NAMALWA (cell line): ENCODE measurements at regions not wholly inside any gene's neighbourhood (a gene's known extent, or its start where the extent isn't known, plus 50 kb on each side); places are given as distances from the start of the nearest gene placed in this dataset.

ENCODE experiments used
- DNase-seq: peaks from one replicate; pipeline ENCODE4 v3.0.0-alpha.2; 2015; ENCODE audit warnings: low spot score

DNA sequence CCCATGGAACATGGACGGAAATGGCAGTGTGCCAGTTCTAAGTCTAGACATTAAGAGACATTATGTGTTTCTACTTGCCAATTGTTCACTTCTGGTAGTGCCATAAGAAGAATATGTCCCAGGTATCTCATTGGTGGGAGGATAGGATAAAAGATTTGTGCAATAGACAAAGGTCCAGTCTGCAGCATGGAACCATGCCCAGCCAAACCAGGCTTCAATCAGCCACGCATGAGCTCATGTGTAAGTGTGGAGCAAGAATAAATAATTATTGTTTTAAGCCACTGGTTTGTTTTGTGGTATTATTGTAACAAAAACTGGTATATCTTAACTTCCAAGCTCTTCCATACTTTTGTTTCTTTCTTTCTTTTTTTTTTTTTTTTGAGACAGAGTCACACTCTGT, 153.6 kb upstream of the CTTNBP2 start:
- DNase-seq, result no peak

DNA sequence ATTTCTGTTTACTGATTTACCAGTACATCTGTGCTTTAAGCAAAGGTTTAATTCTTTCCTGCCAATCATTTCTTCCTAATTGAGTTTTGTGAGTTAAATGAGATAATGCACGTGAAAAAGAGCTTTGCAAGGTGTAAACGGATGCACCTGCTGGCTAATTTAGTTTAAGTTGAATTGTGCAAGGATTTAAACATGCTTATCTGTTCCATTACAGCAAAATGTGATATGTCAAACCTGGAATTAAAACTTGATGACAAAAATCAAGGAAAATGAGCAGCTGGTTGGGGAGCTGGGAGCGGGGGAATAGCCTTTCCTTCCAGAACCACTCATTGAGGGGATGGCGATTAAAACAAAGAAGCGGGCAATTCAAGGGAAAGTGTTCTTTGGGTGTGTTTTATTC, 155.0 kb upstream of the CTTNBP2 start:
- no peak for DNase-seq

DNA sequence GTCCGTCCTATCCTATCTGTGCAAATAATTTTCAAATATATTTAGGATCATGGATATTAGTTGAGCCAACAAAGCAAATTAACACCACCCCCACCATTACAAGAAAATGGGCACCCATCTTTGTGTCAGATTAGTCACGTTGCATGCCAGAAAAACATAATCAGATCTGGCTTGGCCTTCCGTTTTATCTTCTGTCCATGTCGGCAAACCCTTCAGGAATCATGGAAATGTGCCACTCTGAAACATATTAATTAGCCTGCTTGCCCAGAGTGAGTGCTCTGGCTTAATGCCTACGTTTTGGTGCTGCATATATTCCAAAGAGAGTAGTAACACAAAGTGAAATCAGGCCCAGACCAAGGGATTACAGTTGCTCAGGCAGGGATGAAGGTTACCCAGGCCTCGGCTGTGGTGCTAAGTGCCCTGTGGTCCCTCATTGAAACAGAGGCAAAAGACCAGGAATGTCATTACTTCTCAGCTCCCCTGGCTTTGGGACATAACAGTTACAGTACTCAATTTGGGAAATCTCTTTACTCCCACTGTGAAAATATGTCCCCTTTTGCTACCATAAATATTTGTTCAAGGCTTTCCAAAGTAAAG, 154.0 kb upstream of the LSM8 start:
- no peak for DNase-seq

DNA sequence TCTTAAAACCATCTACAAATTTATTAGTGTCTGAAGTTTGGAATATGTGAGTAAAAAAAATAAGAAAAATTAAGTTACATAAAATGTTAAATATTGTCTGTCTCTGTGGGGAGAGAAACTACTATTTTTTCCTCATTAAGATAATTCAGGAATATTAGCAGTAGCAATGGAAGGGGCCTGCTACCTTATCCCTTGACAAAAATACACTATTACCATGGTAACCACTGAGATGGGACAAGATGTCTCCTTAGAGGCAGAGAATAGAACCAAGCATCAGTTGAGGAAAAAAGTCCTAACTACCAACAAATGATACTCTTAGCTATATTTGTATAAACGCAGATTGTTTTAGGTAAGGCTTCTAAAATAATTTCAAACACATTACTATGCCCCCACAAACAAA, 150.7 kb upstream of the LSM8 start:
- DNase-seq, result no peak

DNA sequence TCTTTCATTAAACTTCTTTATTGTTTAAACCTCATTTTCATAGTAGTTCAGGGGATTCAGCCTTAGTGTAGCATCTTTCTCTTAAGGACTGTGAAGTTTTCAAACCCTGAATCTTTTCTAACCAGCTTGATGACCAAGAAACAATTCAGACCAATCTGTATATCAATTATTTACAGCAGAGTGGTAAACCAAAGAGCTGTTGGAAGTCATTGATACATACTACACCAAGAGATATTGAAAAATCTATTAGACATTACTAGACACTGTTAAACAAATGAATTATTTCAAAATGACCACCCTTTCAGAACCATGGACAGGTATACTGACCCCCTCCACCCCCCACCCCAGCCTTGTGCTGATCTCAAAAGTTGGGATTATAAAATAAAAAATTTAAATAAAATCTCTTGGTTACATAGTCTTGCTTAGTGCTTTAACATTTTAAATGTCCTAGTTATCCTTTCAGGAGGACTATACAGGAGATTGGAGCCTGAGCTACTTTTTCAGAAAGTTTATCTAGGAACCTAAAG, 143.9 kb upstream of the LSM8 start:
- DNase-seq, result no peak

DNA sequence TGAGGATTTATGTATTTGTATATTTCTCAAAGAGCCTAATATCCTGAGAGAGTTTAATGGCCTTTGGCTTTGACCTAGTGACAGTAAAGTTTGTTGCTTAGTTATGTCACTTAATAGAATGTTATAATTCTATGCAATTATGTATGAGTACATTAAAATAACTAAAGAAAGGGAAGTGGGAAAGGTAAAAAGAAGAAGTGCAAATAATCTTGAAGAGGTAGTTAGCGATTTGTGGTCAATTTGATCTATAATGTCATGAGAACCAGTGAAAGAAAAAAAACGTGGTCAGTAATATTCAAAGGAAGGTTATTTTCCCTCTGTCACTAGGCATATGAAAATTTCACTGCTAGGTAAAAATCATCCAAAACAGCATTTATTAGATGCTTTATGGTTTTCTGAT, 143.4 kb upstream of the LSM8 start:
- DNase-seq, result no peak

DNA sequence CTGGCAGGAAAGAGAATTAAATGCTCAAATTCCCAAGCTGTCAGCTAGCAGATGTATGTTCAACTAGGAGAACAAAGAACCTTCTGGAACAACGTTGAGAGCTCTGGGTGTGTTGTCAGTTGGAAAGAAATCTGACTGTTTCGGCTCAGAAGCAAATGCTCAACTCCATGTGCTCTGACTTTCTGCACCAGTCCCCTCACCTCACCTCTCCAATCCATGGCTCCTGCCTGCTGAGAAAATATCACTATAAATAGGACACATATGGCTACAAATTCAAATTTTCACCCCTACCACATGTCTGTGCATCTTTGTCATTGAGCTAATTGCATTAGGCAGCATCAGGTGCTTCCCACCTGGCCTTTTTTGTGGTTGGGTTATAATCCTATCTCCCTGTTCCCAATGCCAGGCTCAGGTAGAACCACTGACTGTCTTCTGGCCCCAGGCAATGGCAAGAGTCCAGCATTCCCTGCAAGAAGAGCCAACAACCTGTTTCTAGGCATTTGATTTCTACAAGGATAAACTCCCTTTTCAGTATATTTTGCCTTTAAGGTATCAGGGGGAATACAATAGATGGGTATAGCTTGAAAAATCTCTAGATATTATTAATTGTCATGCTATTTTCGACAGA, 142.6 kb upstream of the LSM8 start:
- no peak for DNase-seq

DNA sequence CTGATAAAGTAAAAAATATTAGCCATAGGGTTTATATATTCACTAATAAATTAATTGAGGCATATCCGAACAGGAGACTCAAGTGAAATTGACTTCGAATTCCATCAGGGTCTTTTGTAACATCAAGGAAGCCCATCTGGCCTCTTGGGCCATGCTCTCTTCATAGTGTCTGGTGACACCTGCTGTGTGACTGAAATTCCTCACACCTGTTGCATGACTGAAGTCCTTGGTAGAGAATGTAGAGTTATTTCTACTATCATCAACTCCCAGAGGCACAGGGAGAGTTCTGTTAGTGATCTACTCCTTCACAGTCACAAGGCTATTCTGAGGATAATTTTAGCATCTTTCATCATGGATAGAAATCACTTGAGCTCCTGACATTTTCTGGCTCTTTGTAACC, 138.3 kb upstream of the LSM8 start:
- no peak for DNase-seq

DNA sequence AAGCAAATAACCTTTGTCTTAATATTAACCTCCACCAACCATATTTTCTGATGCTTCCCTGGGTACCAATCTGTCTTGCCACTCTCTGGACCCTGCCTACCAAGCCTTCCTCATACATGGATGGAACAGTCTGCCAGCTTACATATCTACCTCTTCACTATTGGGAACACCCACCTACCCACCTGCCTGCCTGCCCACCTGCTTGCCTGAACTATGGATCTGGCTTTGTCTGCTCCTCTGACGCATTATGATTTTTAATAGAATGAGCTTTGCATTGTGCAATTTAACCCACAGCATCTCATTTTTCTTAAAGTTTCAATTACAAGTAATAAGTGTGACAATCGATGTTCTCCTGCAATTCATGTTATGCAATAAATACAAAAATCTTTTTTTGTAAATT, 137.9 kb upstream of the LSM8 start:
- no peak for DNase-seq

DNA sequence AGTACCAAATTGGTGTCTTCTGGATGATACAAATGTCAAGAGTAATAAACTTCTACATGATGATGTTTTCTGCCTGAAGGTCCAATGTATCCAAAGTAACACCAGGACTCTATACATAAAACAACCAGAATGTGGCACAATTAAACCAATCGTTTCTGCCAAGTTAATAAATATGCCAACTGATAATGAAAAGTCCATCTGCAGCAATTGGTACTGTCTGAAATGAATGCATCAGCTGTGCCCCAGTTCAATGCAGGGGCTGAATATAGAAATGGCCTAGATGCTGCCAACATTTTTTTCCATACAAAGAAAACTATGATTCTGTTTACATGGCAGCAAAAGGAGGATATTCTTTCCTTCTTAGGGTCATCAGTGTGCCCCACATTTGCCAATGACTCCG, 137.2 kb upstream of the LSM8 start:
- no peak for DNase-seq

DNA sequence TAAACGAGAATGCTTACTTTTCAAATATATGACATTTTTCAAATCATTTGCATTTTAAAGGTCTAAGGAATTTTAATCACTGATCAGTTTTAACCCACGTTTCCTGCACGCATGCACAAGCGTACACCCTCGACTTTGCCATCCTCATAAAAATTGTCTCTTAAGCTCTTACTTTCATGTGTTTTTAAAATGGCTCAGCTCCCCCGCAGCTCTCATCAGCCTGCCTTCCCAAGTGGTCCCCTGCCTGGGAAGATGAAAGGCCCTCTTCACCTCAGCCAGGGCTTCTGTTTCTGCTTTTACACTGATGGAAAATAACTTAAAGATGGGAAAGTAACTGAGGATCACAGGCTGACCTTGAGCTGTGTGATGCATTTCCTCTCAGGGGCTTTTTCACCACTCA, 131.6 kb upstream of the LSM8 start:
- DNase-seq, result no peak

DNA sequence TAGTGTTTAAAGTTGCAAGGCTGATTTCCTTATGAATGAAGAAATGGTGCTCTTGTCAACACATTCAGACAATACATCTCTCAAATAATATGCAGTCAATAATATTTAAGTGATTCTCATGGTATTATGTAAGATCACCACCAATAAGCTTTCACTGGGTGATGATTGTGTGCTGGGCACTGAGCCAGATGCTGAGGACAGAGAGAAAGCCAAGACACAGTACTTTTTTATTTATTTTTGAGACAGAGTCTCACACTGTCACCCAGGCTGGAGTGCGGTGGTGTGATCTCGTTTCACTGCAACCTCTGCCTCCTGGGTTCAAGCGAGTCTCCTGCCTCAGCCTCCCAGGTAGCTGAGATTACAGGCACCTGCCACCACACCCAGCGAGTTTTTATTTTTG, 130.6 kb upstream of the LSM8 start:
- no peak for DNase-seq

DNA sequence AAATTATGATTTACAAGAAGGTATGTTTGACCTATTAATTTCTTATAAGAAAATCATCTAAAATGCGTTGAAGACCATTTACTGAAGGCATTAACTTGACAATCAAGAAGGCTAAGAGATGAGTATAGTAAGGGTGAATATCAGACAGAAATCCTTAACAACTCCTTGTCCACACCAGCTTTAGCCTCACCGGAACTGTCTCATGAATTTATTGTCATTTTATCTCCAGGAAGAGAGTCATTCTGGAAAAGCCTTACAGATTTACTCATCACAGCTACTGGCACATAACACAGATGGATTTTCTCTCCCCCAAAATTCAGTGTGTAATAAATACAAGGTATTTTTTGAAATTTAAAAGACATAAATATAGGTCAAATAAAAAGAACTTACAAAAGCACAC, 129.4 kb upstream of the LSM8 start:
- DNase-seq, result no peak

DNA sequence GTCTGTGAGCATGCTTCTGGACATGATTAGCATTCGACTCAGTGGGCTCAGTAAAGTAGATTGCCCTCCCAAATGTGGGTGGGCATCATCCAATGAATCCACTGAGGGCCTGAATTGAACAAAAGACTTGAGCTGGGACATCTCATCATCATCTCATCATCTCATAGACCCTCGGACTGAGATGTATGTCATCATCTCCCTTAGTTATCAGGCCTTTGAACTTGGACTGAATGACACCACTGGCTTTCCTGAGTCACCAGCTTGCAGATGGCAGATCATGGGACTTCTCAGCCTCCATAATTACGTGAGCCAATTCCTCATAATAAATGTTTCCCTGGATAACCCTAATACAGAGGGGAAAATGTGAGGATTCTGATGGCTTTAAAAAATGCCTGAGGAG, 128.3 kb upstream of the LSM8 start:
- no peak for DNase-seq

DNA sequence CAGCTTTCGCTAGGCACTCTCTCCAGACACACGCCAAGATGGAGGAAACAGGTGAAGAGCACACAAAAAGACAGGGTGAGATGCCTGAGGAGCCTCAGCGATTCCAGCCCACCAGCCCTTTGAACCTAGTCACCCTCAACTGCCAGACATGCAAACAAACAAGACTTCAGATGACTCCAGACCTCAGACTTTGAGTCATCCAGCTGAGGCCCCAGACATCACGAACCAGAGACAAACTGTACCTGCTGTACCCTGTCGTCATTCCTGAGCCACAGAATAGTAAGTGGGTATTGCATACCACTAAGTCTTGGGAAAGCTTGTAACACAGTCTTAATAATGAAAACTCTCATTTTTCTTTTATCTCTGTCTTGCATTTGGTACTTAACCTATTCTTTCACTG, 126.6 kb upstream of the LSM8 start:
- no peak for DNase-seq

DNA sequence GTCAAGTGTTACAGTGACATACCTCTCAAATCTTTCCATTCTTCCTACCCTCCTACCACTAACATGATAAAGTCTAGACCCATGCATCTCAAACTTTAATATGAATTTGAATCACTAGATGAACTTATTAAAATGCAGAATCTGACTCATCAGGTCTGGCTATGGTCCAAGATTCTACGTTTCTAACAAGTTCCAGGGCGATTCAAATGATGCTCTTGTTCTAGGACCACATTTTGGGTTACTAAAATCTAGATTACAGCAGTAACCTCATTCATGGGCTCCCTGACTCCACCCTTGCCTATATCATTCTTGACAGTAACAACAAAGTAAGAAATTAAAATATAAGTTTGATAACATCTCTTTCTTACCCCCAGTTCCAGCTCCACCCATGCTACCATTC, 124.8 kb upstream of the LSM8 start:
- DNase-seq, result no peak

DNA sequence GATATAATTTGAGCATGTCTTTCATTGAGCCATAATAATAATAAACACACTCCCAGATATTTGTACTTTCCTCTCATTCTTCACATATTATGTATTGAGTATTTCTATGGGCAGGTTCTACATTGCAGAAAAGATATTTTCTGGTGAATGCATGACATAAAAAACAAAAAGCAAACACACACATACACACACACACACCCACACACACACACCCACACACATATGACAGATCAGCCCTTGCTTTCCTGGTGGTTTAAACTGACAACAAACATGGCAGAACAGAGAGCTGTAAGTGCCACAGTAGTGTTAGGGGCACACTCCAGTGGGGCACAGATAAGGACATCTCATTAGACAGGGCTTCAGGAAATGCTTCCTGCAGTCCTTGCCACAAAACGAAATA, 123.3 kb upstream of the LSM8 start:
- no peak for DNase-seq

DNA sequence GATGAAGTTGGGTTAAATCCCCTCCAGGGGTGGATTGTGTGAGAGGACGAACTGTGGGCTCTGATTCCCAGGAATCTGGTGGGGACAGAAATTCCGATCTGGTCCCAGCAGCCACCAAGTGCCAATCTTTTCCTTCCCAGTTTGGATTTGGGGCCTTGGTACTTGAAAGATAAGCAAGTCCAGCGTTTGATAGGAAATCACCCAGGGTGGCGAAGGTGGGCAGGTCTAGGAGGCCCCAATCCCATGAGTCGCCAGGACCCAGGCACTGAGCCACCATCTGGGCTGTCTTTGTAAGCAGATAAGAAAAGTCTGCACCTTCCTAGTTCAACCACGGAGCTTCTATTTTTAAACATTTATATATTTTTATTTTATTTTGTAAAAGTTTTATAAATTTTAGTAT, 122.6 kb upstream of the LSM8 start:
- DNase-seq, result no peak

DNA sequence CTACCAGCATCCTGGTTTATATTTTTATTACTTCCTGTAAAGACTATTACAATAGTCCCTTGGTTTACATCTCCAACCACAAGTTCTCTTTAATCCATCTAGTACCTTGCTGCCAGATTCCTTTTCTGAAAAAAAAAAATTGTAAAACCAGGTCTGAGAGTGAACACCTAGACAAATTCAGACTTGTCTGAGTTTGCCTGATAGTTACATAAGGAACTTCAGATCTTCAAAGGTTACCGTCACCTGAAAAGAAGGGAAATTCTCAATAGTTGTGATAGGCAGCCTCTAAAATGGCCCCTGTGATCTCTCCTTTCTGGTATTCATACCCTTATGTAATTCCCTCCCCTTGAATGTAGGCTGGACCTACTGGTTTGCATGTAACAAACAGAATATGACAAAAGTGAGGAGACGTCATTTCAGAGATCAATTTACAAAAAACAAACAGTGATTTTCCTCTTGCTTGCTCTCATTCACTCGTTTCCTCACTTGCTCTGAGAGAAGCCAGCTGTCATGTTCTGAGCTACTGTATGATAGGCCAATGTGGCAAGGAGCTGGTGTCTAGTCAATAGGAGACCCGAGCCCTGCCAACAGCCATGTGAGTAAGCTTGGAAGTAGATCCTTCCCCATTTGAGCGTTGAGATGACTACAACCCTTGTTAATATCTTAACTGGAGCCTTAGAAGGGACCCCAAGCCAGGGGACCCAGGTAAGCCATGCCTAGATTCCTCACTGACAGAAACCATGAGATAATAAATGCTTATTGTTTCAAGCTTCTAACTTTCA, 110.9 kb upstream of the LSM8 start:
- no peak for DNase-seq

DNA sequence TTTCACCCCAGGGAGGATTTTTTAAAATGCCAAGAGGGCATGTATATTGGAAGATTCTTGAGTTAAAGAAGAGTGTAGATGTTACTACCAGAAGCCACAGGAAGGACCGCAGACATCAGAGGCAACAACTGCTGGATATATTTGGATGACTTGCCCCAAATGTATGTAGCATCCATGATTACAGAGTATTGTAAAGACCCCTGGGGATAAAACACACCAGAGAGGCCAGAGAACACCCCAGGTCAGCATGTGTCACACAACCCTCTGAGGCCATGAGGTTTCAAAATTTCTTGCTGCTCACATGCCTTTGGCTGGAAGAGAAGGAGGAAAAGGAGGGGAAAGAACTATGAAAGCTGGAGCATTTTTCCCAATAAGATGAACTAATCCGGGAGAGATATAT, 108.0 kb upstream of the LSM8 start:
- DNase-seq, result no peak

DNA sequence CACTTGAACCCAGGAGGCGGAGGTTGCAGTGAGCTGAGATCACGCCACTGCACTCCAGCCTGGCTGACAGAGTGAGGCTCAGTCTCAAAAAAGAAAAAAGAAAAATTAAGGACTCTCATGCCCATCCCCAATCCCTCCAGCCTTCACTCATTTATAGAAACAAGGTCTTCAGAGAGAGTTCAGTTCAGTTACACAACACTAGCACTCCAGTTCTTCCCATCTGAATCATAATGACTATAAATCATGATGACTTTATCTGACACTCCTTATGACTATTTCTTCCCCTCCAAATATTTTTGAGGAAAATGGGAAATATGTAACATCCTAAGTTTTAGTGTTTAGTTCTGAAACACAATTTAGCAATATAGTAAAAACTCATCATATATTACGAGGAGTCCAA, 107.4 kb upstream of the LSM8 start:
- no peak for DNase-seq

DNA sequence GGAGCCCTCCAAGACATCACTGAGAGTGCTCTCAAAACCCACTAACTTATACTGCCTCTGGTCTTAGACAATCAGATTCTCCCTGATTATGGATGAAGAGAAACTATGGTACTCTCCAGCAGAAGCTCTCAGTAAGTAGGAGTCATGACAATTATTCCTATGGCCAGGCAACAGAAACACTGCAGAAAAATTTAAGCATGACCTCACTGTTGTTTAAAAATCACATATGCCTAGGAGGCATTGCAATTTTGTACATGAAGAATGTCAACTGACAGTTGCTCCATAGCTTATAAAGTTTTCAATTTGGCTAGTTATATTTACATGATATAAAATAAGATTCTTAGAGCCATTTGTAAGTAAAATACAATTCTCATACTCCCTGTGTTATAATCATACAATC, 105.9 kb upstream of the LSM8 start:
- DNase-seq, result no peak

DNA sequence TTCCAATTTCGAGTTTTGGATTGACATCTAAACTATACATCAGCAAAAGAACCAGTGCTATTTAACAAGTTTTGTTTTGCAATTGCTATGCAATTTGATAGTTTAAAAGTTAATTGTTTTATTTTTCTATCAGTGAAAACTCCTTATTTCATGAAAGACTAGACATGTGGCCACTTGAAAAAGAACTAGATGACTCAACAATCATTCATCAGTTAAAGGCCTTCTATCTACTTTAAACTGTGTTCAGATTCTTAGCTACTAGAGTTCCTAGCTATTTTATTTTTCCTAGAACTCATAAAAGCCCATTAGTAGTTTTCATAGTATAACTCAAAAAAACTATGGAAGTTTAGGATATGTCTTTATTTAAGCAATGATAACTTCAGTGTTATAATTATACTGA, 104.6 kb upstream of the LSM8 start:
- no peak for DNase-seq

DNA sequence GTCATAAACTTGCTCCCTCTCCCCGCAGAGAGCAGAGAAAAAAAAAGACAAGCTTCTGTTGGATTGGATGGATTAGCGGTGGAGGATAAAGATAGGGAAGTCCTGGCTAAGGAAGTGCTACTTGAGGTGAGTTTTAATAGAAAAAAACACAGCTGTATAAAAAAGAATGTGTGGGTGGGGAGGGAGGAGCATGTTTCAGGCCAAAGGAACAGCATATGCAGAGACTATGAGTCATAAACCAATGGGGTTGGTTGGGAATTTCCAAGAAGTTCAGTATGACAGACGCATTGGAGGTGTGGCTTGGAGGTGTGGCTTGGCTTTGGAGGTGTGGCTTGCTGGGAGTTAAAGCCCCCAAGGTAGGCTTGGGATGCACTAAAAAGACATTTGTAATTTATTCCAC, 103.0 kb upstream of the LSM8 start:
- peak; percentile 30 for DNase-seq
